ENCODE measurements at regions not wholly inside any gene's neighbourhood (a gene's known extent, or its start where the extent isn't known, plus 50 kb on each side); places are given as distances from the start of the nearest gene placed in this dataset.

DNA sequence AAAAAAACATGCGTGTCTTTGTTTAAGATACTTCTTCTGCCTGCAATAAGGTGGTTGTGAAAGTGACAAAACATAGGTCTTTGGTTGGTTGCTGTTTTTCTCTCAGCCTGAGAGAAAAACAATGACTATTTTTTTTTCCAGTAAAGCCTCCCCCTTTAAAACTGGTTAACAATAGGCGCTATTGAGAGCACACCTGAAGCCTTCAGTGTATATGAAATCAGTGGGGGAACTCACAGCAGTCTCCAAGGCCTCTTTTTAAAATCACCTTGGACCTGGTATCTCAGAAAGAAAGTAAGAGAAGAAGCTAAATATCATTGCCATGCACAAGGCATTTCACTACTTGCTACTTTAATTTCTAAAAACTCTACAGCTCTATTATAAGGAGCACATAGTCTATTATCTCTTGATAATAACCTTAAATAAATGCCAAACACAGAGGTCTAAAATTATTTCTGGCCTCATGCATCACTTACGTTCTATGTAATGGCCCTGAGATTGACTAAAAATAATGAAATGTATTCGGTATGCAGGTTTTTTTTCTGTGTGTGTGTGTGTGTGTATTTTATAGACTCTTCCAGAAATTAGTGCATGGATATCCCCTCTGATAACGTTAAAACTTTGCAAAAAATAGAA, 544.4 kb downstream of the TDRD15 start:
- CTCF ChIA-PET = no interaction called here
- no peak for DNase-seq (ENCODE audit: low read depth, low spot score)
- POLR2A ChIA-PET = no interaction called here
- TF ChIP-seq, protein P1, sequence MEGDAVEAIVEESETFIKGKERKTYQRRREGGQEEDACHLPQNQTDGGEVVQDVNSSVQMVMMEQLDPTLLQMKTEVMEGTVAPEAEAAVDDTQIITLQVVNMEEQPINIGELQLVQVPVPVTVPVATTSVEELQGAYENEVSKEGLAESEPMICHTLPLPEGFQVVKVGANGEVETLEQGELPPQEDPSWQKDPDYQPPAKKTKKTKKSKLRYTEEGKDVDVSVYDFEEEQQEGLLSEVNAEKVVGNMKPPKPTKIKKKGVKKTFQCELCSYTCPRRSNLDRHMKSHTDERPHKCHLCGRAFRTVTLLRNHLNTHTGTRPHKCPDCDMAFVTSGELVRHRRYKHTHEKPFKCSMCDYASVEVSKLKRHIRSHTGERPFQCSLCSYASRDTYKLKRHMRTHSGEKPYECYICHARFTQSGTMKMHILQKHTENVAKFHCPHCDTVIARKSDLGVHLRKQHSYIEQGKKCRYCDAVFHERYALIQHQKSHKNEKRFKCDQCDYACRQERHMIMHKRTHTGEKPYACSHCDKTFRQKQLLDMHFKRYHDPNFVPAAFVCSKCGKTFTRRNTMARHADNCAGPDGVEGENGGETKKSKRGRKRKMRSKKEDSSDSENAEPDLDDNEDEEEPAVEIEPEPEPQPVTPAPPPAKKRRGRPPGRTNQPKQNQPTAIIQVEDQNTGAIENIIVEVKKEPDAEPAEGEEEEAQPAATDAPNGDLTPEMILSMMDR (IDR thresholded peaks at IDR 0.05; ENCODE audit: insufficient read depth, low read length, missing control alignments) = no peak
- H3K4me3 ChIP-seq (ENCODE audit: low read depth, low read length) = no peak overlapping the region

DNA sequence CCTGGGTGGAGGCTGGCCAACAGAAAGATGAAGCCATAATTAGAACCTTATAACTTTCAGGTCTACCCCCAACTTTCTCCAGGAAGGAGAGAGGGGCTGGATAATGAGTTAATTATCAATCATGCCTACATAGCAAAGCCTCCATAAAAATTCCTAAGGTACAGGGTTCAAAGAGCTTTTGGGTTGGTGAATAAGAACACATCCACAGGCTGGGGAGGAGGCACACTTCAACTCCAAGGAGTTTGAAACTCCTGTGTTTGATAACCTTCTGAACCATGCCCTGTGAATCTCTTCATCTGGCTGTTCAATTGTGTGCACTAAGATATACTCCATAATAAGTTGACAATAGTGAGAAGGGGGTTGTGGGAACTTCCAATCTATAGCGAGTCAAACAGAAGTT, 552.3 kb downstream of the TDRD15 start:
- CTCF ChIA-PET = no interaction called here
- TF ChIP-seq, protein P1 (IDR thresholded peaks at IDR 0.05; ENCODE audit: insufficient read depth, low read length, missing control alignments) = no peak

DNA sequence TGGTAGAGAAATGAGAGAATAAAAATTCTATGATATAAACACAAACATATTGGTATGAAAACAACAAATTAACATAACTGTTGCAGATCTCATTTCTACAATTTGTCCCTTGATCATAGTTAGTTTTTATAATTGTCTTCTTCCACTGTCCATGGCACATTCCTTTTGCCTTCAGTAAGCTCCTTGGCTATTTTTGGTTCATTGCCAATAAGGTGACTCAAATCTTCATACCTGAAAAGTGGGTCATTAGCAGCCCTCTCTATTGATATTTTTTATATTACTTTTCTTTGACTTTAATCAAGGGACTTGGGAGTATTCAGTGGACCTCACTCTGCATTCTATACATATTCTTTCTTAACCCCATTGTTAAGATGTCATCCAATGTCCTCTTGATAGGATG, 552.9 kb downstream of the TDRD15 start:
- ChIA-PET POLR2A (no interaction called here), CTCF (no interaction called here)
- no peak for DNase-seq (ENCODE audit: low read depth, low spot score)
- H3K4me3 ChIP-seq (ENCODE audit: low read depth, low read length) = no peak overlapping the region
- TF ChIP-seq, protein P1 (IDR thresholded peaks at IDR 0.05; ENCODE audit: insufficient read depth, low read length, missing control alignments) = no peak

More for the DNA sequence above, 552.3 kb downstream of the TDRD15 start:
- H3K4me3 ChIP-seq (ENCODE audit: low read depth, low read length) = no peak overlapping the region
- POLR2A ChIA-PET = no interaction called here
- DNase-seq (ENCODE audit: low read depth, low spot score) = no peak

DNA sequence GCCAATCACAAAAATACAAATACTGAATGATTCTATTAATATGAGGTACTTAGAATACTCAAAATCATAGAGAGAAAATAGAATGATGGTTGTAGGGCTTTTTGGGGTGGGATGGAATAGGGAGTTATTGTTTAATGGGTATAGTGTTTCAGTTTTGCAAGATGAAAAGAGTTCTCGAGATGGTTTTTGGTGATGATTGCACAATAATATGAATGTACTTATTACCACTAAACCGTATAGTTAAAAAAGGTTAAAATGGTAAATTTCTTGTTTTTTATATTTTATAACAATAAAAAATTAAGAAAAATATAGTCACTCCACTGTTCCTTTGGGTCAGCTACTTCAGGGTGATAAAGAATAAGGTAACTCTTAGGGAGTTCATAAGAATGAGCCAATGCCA, 560.1 kb downstream of the TDRD15 start:
- POLR2A ChIA-PET = no interaction called here
- DNase-seq (ENCODE audit: low read depth, low spot score) = no peak
- TF ChIP-seq, protein P1 (IDR thresholded peaks at IDR 0.05; ENCODE audit: insufficient read depth, low read length, missing control alignments) = no peak
- CTCF ChIA-PET = no interaction called here
- no peak overlapping the region for H3K4me3 ChIP-seq (ENCODE audit: low read depth, low read length)

DNA sequence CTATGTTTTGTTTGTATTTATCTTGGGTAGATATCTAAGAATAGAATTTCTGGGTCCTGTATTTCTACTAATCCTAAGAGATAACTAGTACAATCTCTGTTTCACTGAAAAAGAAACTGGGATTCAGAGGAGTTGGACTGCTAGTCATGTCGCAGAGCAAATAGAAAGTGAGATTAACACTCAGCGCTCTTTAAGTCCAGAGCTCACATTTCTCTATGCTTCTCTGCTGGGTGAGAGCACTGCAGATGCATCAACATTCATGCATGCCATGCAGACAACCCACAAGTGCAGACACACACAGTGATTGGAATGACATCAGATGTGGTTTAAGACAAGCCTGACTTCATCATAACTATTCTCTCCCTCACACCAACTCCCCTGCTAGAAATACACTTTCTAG, 563.8 kb downstream of the TDRD15 start:
- POLR2A ChIA-PET = no interaction called here
- no peak overlapping the region for H3K4me3 ChIP-seq (ENCODE audit: low read depth, low read length)
- no peak for DNase-seq (ENCODE audit: low read depth, low spot score)
- TF ChIP-seq, protein P1 (IDR thresholded peaks at IDR 0.05; ENCODE audit: insufficient read depth, low read length, missing control alignments) = no peak
- CTCF ChIA-PET = no interaction called here

DNA sequence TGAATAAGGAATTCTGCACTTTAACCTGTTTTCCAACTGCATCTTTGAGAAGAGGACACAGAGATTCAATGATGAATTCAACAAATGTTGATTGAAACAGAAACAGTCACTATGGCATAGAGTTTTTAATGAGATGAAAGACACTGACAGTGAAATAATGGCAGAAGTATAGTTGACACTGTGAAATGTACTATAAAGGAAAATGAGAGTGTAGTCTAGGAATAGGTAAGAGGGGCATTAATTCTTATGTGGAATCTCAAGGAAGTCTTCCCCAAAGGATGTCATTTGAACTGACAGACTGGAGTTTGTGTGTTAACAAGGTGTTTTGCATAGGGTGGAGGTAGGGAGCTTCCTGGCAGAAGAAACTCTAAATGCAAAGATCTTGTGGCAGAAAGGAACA, 566.2 kb downstream of the TDRD15 start:
- POLR2A ChIA-PET = no interaction called here
- CTCF ChIA-PET = no interaction called here
- no peak overlapping the region for H3K4me3 ChIP-seq (ENCODE audit: low read depth, low read length)
- TF ChIP-seq, protein P1 (IDR thresholded peaks at IDR 0.05; ENCODE audit: insufficient read depth, low read length, missing control alignments) = no peak
- DNase-seq (ENCODE audit: low read depth, low spot score) = no peak

Measured in AG04449 (cell line).